Middle frontal gyrus (tissue), 1 donor: ENCODE measurements at regions not wholly inside any gene's neighbourhood (a gene's known extent, or its start where the extent isn't known, plus 50 kb on each side); places are given as distances from the start of the nearest gene placed in this dataset.
A peak's percentile ranks its signal among the peaks of the same experiment; 100 is the strongest.
"Not testable (repeated sequence)": the region's sequence is repeated elsewhere in the genome, so short reads cannot be mapped to it uniquely, and the experiment has no call there.

Source experiments
- DNase-seq: peaks from one replicate; pipeline ENCODE4 v3.0.0-alpha.2; 2015; ENCODE audit warnings: low spot score; ENCODE audit errors: extremely low spot score

GRCh38 chr19:31445406-31445805 lies 96.2 kb upstream of the TSHZ3 start:
- DNase-seq = no peak

DNA sequence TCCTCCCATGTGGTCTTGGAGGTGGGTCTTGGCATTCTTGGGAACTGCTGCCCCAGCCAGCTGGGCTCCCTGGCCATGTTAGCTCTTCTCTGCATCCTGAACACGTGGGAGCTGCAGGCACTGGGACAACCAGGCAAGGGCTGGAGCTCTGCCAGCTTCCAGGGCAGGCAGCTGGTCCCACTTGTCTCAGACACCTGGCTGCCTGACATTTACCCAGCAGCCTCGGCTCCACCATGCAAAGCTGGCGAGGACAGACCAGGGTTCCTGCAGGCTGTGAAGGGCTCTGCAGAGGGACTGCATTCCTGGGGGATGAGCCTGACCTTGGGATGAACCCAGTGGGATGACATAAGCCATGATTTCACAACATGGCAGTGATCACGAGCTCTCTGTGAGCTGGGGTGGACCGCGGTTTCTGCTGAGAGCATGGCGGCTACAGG lies 99.0 kb upstream of the TSHZ3 start:
- no peak for DNase-seq

DNA sequence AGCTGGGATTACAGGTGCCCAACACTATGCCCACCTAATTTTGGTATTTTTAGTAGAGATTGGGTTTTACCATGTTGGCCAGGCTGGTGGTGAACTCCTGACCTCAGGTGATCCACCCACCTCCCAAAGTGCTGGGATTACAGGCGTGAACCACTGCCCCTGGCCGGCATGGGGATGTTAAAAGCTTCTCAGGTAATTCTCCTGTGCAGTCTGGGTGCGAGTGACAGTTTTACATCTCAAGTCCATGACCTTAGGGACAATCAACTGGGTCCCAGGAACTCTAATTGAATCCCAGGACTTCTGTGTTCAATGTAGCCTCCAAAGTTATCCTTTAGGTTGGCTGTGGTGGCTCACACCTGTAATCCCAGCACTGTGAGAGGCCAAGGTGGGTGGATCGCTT lies 100.1 kb upstream of the TSHZ3 start:
- DNase-seq = no peak

GRCh38 chr19:31450696-31451095 lies 101.5 kb upstream of the TSHZ3 start:
- no peak for DNase-seq

DNA sequence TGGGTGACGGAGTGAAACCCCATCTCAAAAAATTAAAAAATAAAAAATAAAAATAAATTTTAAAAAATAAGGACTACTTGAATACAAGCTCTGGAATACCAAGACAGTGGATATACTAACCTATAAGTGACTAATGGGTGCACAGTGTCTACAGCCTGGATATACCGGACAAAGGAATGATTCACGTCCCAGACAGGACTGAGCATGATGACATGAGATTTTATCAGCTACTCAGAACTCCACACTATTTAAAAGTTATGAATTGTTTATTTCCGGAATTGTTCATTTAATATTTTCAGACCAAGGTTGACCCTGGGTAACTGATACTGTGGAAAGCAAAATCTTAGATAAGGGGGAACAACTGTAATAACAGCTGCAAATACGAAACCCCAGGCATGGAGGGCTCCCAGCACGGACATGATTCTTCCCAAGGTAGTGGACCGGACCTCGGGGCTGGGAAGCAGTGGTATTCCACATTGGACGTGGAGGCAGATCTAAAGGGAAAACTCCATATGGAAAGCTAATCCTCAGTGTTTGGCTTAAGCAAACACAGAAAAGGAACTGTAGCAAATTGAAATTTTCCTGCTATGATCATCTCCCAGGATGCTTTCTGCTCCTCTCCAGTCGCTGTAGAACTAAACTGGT lies 102.6 kb upstream of the TSHZ3 start:
- no peak for DNase-seq

DNA sequence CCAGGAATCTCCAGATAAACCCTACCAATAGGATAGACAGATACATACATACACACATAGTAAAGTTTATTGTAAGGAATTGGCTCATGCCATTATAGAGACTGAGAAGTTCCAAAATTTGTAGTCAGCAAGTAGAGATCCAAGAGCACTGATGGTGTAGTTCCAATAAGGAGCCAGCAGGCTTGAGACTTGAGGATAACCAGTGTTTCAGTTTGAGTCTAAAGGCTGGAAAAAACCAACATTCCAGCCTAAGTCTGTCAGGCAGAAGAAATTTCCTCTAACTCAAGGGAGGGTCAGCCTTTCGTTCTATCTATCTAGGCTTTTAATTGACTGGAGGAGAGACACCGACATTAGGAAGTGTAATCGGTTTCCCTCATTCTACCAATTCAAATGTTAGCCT lies 110.2 kb upstream of the TSHZ3 start:
- no peak for DNase-seq

GRCh38 chr19:31461814-31462539 lies 112.7 kb upstream of the TSHZ3 start:
- no peak for DNase-seq

DNA sequence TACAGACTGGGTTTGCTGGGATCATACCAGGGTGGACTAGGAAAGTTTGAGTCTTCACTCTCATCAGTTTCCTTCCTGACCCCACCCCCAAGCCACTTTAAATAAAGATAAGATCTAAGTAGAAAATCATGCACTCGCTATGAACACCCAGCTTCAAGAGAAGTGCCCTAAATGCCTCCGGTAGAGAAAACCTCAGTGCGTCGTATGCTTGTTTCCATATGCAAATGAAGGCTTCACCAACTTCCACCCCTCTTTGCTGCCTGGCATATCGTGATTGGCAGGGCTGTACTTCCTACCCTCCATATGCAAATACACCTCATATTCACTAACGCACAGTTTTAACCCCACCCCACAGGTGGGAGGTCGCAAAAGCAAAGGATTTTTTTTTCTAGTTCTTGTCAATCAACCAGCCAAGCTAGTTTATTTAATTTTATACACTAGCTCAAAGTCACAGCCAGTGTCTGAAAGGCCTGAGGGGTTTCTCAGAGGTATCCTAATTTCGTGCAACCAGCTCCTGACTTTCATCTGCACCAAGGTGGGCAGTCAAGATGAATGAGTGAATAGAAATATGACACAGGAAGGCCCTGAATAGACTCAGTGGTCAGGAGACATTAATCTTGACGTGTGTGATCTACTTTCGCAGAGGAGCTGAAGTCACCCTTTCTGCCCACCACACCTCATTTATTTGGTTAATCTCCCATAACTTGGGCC lies 121.1 kb upstream of the TSHZ3 start:
- DNase-seq = no peak

DNA sequence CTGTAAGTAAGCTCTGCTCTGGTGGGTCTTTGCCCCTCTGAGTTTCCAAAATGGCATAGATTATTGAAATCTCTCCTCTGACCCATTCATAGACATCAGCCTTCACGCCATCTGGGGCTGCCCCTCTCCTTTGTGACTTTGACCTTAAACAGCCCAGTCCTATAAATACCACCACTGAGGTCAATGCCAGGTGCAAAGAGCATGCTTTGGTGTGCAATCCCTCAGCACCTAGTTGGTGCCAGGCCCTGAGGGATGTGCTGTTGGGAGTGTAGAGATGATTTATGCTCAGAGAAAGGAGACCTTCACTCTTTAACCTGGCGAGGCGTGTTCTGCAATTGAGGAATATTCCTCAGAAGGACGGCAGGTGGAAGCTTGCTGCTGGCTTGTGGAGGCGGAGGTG lies 121.7 kb upstream of the TSHZ3 start:
- no peak for DNase-seq

GRCh38 chr19:31478241-31478640 lies 129.0 kb upstream of the TSHZ3 start:
- DNase-seq = no peak

GRCh38 chr19:31483226-31483857 lies 134.1 kb upstream of the TSHZ3 start:
- DNase-seq = no peak

- DNase-seq = not testable (repeated sequence)
Measured at GRCh38 chr19:31484858-31485410, 135.7 kb upstream of the TSHZ3 start.

- no peak for DNase-seq
Measured at GRCh38 chr19:31485472-31485871, 136.2 kb upstream of the TSHZ3 start.

DNA sequence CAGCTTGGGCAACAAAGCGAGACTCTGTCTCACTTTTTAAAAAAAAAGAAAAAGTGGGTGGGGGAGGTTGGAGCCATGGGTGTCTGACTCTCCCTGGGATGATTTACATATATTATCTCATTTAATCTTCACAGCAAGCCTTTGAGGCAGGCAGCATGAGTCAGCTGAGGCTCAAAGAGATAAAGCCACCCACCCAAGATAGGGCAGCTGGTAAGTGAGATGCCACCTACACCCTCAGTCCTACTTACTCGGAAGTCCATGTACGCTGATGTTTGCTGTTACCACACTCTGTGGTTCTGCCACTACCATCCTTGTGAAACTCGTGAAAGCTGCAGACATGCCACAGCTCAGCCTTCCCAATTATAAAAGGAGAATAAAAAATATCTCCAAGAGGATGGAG lies 142.0 kb upstream of the TSHZ3 start:
- peak; percentile 27 for DNase-seq

GRCh38 chr19:31492050-31492449 lies 142.8 kb upstream of the TSHZ3 start:
- DNase-seq = no peak

DNA sequence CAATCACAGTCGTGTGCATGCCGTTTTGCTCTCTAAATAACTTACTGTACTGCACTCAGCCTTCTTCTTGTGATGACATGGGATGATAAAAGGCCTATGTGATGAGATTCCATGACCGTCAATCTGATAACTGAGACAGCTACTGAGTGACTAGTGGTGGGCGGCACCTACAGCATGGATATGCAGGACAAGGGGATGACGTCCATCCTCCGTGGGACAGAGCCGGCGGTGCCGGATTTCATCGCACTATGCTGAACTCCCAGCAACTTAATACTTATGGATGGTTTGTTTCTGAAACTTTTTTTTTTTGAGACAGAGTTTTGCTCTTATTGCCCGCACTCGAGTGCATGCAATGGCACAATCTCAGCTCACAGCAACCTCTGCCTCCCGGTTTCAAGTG lies 146.8 kb upstream of the TSHZ3 start:
- DNase-seq = no peak

- DNase-seq = no peak
Measured at GRCh38 chr19:31497709-31498108, 148.5 kb upstream of the TSHZ3 start.

DNA sequence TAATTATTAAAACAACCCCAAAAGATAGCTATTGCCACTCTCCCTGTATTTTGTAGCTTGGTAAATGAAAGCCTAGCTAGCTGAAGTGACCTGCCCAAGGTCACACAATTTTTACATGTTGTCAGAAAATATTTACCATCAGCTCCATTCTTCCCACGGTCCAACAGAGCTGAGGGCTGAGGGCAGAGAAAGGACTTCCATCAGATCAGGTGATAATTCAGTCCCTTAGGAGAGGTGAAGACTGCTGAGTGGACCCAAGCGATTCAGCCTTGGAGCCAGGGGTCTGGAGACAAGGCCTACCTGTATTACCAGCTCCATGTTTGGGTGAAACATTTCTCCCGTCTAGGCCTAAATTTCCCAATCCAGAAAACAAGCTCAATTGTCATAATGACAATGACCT lies 149.5 kb upstream of the TSHZ3 start:
- no peak for DNase-seq

DNA sequence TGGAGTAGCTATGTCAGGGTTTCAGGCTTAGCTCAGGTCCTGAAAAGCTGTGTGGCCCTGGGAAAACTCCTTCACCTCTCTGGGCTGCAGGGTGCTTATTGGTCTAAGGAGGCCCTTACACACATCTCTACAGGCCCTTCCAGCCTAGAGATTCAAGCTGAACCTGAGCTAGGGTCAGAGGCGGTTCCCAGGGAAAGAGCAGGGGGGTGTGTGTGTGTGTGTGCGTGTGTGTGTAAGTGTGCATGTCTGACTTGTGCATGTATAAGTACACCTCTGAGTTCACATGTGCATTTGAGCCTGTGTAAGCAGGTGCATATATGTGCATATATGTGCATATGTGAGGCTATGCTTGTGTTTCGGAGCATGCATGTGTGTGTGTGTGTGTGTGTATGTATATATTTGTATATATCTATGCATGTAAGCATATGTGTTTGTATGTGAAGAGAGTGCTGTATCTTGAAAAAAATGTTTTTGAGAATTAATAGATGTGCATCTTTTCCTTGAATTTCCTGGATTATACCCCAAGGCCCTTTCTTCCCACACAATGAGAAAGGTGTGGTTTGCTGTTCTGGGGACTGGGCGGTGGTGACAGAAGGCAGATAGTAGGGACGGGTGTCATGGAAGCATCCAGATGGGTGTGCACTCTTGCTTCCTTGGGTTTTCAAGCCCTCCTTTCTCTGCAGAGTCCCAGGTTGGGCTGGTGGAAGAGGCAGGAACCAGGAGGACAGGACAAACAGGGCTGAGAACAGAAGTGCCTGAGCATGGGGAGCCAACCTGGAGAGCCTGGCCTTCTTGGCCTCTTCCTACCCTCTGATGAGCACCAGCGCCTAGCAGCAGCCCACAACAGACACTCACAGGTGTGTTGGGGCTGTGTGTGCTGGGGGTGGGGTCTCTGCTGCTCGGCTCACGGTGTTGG lies 150.3 kb upstream of the TSHZ3 start:
- DNase-seq = no peak

DNA sequence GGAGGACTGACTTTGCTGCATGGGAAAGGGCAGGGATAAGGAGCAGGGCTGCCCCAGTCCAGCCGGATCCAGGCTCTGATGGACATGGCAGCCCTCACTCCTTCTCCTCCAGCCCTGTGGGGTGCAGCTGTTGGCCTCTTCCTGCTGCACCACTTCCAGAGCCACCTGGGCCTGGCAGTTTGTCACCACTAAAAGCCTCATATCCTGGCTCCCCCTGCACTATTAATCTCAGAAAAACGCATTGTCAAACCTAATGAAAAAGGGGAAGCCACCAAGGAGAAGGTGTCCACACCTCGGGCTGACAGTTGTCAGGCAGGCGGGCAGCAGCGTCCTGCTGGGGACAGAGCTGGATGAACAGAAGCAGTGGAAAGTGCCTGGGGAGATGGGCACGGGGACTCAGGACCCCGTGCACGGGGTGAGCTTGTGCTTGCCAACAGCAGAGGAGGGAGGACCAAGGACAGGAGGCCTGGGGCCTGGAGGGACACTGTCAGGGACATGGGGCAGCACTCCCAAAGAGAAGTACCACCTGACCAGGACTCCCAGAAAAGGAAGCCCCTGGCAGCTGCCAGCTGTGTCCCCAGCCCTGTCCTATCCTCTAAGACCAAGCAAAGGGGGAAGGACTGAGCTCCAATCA lies 151.1 kb upstream of the TSHZ3 start:
- DNase-seq = no peak
